ENCODE measurements at regions not wholly inside any gene's neighbourhood (a gene's known extent, or its start where the extent isn't known, plus 50 kb on each side); places are given as distances from the start of the nearest gene placed in this dataset.

GRCh38 chr15:70249616-70250015 is 151.9 kb upstream of the TLE3 start:
- Histone ChIP-seq H3K36me3 (no peaks in the 10 kb centered on the region), H3K27ac (no peak overlapping the region), H3K4me3 (no peak overlapping the region), H3K9me3 (no peaks in the 10 kb centered on the region), H3K4me1 (ENCODE audit: insufficient read depth) (peaks cover 9% of the 10 kb centered on the region), H3K27me3 (no peaks in the 10 kb centered on the region)
- no peak for TF ChIP-seq POLR2A (IDR thresholded peaks at IDR 0.05)
- intact Hi-C loops (cut with DNase I) = loop anchor here in 2 of 4 donors (10.0 kb wide), 2 partner anchors 155 to 765 kb away; partner anchors contain the start of gene TLE3 (in 1 of the 2)
- DNase-seq = peak in 1 of 5 donors; percentile 18
- 89 to 95% (median 93%) methylated on average over 6 of the region's 6 CpGs for WGBS, 3 donors

DNA sequence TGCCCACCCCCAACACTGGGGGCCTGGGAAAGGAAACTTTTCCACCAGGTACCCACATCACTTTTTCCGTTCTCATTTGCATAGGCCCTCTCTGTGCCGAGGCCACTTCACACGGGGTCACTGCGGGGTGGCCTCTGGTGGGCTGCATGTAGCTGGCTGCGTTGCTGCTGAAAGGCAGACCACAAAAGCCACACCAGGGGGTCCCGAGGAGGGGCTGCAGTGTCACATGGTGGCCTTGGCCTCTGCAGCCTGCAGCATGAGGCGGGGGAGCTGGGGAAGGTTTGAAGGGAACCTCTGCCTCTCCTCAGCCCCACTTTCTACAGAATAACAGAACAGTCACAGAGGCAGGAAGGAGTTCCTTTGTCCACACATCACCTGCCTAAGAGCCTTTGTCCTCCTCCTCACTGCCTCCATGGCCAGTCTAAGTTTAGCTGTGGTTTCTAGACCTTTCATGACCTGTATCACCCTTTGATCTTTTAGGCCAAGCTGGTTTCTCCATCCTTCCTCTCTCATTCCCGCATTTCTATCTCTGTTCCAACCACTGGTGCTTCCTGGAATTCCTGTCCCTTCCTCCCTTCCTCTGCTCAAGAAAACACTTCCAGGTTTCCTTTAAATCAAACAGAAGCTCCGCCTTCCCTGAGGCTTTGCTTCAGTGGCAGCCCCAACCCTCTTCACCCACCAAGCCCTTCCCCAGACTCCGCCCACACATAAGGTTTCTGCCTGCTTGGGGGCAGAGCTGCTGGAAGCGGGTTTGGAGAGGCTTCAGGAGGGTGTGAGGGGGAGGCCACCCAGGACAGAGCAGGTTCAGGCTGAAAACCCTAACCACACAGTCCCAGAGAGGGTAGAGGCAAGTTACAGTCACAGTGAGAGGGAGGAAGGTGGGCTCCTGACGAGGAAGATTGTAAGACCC is 150.7 kb upstream of the TLE3 start:
- 85 to 87% (median 87%) methylated on average over 12 of the region's 12 CpGs for WGBS, 3 donors
- peak in 1 of 5 donors; percentile 15 for DNase-seq

GRCh38 chr15:70247281-70247680 is 149.6 kb upstream of the TLE3 start:
- intact Hi-C loops (cut with DNase I) = no loop called here
- DNase-seq = peak in 2 of 5 donors; percentile 10 to 15

More for the DNA sequence above, 150.7 kb upstream of the TLE3 start:
- no peaks in the 10 kb centered on the region for H3K36me3 ChIP-seq
- H3K27me3 ChIP-seq = no peaks in the 10 kb centered on the region
- intact Hi-C loops (cut with DNase I) = no loop called here
- TF ChIP-seq, protein P1, sequence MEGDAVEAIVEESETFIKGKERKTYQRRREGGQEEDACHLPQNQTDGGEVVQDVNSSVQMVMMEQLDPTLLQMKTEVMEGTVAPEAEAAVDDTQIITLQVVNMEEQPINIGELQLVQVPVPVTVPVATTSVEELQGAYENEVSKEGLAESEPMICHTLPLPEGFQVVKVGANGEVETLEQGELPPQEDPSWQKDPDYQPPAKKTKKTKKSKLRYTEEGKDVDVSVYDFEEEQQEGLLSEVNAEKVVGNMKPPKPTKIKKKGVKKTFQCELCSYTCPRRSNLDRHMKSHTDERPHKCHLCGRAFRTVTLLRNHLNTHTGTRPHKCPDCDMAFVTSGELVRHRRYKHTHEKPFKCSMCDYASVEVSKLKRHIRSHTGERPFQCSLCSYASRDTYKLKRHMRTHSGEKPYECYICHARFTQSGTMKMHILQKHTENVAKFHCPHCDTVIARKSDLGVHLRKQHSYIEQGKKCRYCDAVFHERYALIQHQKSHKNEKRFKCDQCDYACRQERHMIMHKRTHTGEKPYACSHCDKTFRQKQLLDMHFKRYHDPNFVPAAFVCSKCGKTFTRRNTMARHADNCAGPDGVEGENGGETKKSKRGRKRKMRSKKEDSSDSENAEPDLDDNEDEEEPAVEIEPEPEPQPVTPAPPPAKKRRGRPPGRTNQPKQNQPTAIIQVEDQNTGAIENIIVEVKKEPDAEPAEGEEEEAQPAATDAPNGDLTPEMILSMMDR (IDR thresholded peaks at IDR 0.05) = no peak
- TF ChIP-seq POLR2A (IDR thresholded peaks at IDR 0.05) = no peak
- no peak for TF ChIP-seq EP300 (IDR thresholded peaks at IDR 0.05)
- no peak overlapping the region for H3K27ac ChIP-seq
- no peaks in the 10 kb centered on the region for H3K9me3 ChIP-seq
- peaks cover 9% of the 10 kb centered on the region for H3K4me1 ChIP-seq (ENCODE audit: insufficient read depth)
- H3K4me3 ChIP-seq = no peak overlapping the region

DNA sequence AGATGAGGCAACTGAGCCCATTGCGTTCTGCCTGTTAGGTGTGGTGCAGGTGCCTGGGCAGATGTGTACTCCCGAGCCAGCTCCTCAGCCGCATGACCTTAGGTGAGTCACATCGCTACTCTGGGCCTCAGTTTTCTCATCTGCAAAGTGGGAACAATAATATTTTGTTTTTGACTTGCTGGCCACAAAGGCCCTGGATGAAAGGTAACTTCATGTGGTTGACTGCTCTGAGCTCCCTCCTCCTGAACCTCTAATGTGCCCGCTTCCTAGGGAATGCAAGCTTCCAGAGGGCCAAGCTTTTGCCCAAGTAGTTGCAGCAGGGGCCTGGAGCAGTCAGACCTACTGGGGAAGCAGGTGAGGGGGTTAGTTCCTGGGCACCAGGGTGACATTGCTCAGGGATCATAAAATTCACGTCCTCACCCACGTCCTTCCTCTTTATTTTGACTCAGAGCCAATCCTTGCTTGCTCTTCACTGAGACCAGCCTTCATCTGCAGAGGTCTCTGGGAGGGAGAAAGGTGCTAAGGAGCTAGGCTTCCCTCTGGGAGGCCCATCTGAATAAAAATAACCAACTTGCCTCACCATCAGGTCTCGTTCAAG is 149.0 kb upstream of the TLE3 start:
- WGBS, 3 donors = 91 to 94% (median 91%) methylated on average over 8 of the region's 8 CpGs

More at GRCh38 chr15:70247281-70247680, 149.6 kb upstream of the TLE3 start:
- 91 to 94% (median 92%) methylated on average over 6 of the region's 6 CpGs for WGBS, 3 donors
- no peak for TF ChIP-seq POLR2A (IDR thresholded peaks at IDR 0.05)
- TF ChIP-seq, protein P1 (IDR thresholded peaks at IDR 0.05) = no peak
- TF ChIP-seq EP300 (IDR thresholded peaks at IDR 0.05) = no peak
- Histone ChIP-seq H3K27me3 (no peaks in the 10 kb centered on the region), H3K9me3 (no peaks in the 10 kb centered on the region), H3K27ac (no peak overlapping the region), H3K4me3 (no peak overlapping the region), H3K36me3 (no peaks in the 10 kb centered on the region), H3K4me1 (ENCODE audit: insufficient read depth) (peaks cover 9% of the 10 kb centered on the region)

More for the DNA sequence above, 149.0 kb upstream of the TLE3 start:
- Histone ChIP-seq H3K27ac (no peak overlapping the region), H3K9me3 (no peaks in the 10 kb centered on the region), H3K27me3 (no peaks in the 10 kb centered on the region), H3K4me3 (no peak overlapping the region), H3K4me1 (ENCODE audit: insufficient read depth) (peaks cover 9% of the 10 kb centered on the region), H3K36me3 (no peaks in the 10 kb centered on the region)
- peak in 1 of 5 donors; percentile 5 for DNase-seq
- TF ChIP-seq POLR2A (IDR thresholded peaks at IDR 0.05) (no peak), EP300 (IDR thresholded peaks at IDR 0.05) (no peak)
- TF ChIP-seq, protein P1 (IDR thresholded peaks at IDR 0.05) = no peak
- intact Hi-C loops (cut with DNase I) = no loop called here
